SH-SY5Y (cell line): ENCODE measurements at regions not wholly inside any gene's neighbourhood (a gene's known extent, or its start where the extent isn't known, plus 50 kb on each side); places are given as distances from the start of the nearest gene placed in this dataset.

Experiments
- GATA2 ChIP-seq: IDR thresholded peaks from 2 replicates; pipeline ENCODE4 v1.6.1; 2011; ENCODE audit warnings: mild to moderate bottlenecking, low read depth, low read length
- GATA3 ChIP-seq: IDR thresholded peaks from 2 replicates; pipeline ENCODE4 v1.6.1; 2011; ENCODE audit warnings: low read depth, mild to moderate bottlenecking, low read length, moderate library complexity

DNA sequence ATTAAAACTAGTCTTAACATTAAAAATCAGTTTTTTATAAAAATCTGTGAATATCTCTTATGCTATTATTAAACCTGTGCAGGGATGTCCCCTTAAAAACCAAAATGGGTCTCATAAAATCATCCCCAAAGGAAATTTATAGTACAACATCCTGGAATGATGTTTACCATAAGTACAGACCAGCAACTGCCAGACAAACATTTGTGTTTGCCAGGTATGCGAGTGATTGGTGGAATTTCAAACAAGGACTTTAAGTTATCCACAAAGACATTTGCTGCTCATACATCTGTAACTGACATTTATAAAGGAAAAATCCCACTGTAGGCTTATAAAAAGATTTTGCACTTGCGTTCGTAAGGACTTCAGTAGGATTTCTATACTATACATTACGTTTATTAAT is 1375.4 kb upstream of the WWC1 start:
- TF ChIP-seq GATA3 (no peak), GATA2 (no peak)

- TF ChIP-seq GATA2 (no peak), GATA3 (no peak)
Observed at GRCh38 chr5:166926138-166926537, 1365.3 kb upstream of the WWC1 start.

GRCh38 chr5:166936351-166936750 is 1355.1 kb upstream of the WWC1 start:
- TF ChIP-seq GATA2 (no peak), GATA3 (no peak)

GRCh38 chr5:166938071-166938470 is 1353.4 kb upstream of the WWC1 start:
- TF ChIP-seq GATA3 (no peak), GATA2 (no peak)

DNA sequence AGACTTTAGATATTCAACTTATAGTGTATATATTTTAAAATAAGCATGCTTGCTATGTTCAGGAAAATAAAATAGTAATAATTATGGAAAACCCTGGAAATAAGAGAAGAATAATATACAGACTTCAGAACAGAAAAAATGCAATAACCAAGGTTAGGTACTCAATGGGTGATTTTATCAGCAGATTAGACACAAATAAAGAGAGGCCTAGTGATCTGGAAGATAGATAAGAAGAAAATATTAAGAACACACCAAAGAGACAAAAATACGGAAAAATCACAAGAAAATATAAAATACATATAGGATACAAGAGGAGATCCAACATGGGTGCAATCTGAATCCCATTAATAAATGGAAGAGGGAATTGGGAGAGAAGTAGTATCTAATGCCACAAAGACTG is 1348.5 kb upstream of the WWC1 start:
- TF ChIP-seq GATA3 (no peak), GATA2 (no peak)

DNA sequence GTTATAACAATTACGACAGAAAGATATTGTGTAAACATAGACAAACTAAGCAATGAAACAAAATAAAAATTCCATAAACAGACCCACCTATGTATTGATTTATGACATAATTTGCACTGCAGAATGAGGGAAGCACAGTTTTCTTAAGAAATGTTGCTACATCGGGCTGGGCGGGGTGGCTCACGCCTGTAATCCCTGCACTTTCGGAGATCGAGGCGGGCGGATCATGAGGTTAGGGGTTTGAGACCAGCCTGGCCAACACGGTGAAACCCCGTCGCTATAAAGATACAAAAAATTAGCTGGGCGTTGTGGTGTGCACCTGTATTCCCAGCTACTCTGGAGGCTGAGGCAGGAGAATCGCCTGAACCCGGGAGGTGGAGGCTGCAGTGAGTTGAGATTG is 1344.4 kb upstream of the WWC1 start:
- no peak for TF ChIP-seq GATA3
- TF ChIP-seq GATA2: no peak

DNA sequence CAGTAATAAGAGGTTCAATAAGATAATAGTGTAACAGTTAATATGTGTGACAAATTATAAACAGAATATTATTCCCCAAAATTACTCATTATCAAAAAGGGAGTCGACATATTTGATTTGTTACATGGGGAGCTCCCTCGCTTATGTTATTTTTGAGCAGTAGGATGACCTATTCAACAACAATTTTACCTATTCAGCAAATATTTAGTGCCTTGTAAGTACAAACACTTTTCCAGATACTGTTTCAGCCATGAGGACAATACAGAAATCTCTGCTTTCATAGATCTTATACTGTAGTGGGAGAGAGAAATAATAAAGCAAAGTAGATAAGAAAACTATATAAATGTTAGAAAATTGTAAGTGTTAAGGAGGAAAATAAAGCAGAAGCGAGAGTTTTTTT is 1342.8 kb upstream of the WWC1 start:
- no peak for TF ChIP-seq GATA2
- TF ChIP-seq GATA3: no peak

- TF ChIP-seq GATA2 (no peak), GATA3 (no peak)
Observed at GRCh38 chr5:166952048-166952447, 1339.4 kb upstream of the WWC1 start.

GRCh38 chr5:166957782-166958181 is 1333.7 kb upstream of the WWC1 start:
- TF ChIP-seq GATA3 (no peak), GATA2 (no peak)

DNA sequence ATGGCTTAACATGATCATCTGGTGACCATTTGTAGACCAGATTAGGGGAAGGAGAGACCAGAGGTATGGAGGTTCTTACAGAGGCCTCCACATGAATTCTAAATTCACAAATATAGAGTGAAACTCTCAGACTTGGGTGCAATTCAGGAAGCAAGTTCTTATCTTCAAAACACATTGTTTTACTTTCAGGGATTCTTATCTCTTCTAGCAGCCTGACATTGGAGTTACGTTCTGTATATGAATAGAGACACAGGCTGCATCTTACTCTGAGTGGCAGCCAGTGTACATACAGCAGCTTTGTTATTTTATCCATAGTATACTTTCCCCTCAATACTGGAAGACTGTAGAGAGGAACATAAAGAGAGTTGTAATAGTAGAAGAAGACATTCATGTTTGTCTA is 1331.7 kb upstream of the WWC1 start:
- TF ChIP-seq GATA2 (no peak), GATA3 (no peak)

GRCh38 chr5:166961028-166961427 is 1330.4 kb upstream of the WWC1 start:
- TF ChIP-seq GATA3 (no peak), GATA2 (no peak)

GRCh38 chr5:166961913-166962312 is 1329.5 kb upstream of the WWC1 start:
- TF ChIP-seq GATA3 (no peak), GATA2 (no peak)

GRCh38 chr5:166962461-166962860 is 1329.0 kb upstream of the WWC1 start:
- TF ChIP-seq GATA3 (no peak), GATA2 (no peak)

DNA sequence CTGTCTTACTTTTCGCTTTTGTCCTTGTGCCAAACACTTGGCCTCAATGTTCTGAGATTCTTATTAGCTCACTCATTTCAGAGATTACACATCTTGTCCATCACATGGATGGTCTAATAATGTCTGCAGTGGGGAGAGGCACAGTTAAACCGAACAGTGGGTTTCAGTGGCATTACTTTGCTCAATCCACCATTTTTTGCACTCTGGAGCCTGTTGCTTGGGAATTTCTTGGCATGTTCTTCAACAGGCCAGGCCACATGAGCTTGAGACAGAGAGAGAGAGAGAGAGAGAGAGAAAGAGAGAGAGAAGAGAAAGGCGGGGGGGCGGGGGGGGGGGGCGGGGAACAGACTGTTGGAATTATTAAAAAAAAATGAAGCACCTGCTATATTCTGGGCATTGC is 1327.8 kb upstream of the WWC1 start:
- TF ChIP-seq GATA3 (no peak), GATA2 (no peak)

GRCh38 chr5:166977911-166978422 is 1313.5 kb upstream of the WWC1 start:
- TF ChIP-seq GATA3 (no peak), GATA2 (no peak)

DNA sequence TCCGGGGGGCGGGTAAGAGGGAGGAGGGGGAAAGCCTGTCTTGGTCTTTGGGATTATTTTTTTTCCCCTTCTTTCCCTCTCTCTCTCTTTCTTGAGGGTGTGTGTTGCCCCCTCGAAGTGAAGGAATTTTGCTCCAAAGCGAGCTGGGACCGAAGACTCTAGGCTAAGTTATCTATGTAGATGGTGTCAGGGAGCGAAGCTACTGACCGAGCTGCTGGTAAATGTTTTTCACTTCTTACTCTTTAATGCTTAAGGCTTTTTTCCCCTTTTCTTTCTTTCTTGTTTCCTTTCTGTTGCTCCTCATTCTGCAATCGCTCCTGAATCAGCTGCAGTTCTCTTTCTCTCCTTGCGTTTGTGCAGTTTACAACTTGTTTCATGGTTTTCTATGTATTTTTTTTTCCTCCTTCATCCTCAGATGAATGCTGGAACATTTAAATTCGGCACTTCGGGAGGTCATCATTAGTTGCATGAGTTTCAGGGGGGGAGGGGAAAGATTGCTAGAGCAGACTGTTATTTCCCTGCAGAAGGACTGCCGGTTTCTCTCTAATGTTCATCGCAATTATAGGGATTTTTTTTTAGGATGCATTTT is 1312.0 kb upstream of the WWC1 start:
- TF ChIP-seq GATA2 (0 out of 2 replicates have a peak, but pooled peaks have one; percentile 29), GATA3 (no peak)

DNA sequence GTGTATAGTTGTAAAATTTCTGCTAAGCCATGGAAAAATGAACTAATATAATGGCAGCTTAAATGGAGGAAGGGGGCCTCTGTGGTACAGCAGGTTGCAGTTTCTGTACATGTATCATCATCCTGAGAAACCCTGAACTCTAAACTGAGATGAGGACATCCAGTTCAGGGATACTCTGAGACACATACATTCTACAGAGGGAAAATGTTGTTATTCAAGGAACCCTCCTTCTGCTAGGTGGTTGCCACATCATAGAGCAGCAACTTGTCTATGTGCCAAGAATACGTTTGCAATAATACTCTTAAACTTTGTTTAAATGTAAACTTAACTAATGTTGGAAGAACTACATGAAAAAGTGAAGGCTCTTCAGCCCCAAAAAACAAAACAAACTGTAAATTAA is 1310.8 kb upstream of the WWC1 start:
- no peak for TF ChIP-seq GATA2
- TF ChIP-seq GATA3: no peak
